KG1 (cell line): ENCODE measurements at regions not wholly inside any gene's neighbourhood (a gene's known extent, or its start where the extent isn't known, plus 50 kb on each side); places are given as distances from the start of the nearest gene placed in this dataset.
A peak's percentile ranks its signal among the peaks of the same experiment; 100 is the strongest.

ENCODE experiments used
- DNase-seq: peaks from one replicate; lab custom pipeline; 2025; lab: John Stamatoyannopoulos, UW

DNA sequence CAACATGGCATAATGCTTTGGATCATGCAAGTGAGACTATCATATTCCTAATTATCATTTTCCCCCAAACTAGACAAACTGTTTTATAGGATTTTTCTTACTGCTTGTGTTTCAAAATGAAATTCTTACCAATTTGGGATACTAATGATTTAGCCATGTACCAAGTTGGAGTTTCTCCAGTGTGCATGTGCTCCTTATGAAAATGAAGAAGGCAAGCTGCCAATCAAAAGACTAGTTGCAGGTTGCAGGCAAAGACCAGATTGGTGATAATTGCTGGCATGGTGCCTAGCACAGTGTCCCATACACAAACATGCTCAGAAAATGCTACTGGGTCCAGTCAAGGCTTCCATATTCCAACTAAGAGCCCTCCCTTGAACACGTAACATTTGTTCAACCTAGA is 771.8 kb upstream of the FANCL start:
- DNase-seq: no peak

DNA sequence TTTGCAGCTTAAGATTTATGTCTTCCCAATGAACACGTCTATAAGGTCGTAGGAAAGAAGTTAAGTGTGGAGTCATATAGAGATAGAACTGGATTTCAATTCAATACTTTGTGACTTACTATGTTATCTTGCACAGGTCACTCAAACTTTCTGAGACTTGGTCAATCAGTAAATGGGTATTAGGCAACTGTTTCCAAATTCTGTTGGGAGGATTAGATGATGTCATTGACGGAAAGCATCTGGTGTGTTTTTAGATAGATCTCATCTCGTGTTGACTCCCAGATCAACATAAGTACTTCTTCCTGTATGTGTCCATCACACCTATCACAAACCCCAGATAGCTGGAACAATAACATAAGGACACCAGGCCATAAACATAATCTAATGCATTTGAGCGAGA is 771.1 kb upstream of the FANCL start:
- no peak for DNase-seq

DNA sequence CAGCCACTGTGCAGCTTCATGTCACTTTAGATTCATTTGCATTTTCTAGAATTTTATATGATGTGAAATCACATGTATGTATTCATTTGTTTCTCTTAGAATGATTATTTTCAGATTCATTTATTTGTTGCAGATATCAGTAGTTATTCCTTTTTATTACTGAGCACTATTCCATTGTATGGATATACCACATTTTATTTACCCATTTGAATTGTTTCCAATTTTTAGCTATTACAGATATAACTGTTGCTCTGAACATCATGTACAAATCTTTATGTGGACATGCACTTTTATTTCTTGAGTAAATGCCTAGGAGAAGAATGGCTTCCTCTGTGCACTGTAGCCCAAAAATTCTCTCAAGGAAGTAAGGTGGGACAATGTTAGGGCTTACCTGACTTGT is 767.8 kb upstream of the FANCL start:
- no peak for DNase-seq

DNA sequence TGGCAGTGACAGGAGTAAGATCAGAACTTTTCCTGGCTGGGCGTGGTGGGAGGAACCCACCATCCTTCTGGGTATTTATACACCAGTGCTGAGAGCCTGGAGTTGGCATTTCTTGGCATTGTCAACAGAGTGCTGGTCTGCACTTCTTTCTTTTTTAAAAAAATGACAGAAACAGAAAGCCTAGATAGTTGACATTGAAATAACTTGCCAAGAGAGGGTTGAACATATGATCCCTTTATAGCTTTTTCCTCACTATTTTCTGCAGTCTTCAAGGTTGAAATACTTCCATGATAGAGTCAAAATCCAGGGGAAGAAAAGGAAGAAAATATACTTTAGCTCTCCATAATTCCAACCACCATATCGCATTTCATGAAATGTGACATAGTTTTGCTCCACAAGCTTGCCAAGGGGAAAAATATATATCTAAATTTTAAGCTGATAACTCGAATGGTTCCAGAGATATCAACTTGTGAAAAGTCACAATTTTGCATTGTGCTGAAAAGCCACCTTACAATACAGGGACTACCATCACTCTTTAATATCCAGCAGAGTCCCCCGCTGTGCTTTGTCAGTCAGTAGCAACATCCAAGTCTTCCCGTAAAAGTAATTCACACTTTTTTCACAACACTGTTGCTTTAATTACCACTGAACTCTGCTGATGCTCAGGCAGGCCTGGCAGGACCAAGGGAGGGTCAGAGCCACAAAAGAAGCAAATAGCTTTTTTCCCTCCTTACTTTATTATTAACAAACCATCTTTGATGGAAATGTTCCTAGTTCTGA is 764.9 kb upstream of the FANCL start:
- DNase-seq: no peak

DNA sequence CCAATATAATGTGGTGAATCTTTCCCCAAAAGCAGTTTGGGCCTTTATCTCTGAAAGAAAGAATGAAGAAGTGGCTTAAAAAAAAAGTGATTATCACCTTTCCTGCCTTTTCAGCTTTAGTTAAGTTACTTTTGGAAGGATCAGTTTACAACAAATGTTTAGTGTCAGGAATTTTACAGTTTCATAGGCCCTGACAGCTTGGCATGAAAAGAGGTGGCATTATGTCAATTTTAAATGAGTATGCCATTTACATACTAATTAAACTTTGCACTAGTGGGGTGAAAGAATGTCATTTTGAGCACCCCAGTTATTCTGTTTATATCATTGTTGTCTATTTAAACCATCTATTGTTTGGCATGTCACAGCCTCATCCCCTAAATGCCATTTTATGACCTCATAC is 763.5 kb upstream of the FANCL start:
- no peak for DNase-seq

DNA sequence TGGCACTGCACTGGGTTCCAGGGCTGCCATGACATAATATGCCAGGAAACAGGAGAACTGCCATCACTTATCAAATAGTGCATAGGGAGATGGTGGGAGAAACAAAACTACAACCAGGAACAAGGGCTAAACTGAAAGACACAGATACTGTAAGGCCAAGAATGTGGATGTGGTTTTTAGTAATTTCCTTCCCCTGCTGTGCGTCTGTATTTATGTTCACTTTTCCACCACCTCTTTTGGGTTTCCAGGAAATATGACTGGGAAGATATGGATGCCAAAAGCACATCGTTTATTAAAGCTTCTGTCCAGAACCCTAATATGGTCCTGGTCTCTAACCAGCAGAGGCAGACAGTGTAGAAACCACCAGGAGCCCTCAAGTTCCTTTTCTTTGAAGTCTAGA is 759.7 kb upstream of the FANCL start:
- peak; percentile 15 for DNase-seq

DNA sequence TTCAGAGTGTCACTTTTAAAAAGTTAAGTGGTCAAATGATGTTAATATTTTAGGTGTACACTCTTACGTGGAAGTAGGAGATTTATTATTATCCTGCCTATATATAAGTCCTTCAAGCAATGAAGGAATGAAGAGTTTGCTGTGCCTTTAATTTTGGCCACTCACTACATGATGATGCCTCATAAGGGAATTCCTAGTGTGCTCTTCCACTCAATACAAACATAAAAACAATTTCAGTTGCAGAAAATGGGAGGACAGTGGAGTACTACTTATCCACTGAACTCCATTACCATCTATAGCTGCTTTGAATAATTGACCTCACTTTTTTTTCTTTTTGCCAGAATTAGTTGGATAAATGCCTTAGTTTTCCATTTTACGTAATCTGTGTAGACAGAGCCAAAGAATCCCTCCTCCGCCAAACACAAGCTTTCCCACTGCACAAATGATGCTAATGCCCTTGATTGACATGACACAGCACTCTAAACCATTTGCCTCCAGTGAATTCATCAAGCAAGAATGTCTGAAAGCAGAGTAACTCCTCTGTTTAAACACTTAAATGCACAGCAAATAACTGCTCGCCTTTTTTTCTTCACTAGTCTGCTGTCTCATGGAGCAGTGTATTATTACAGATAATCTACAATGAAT is 751.1 kb upstream of the FANCL start:
- no peak for DNase-seq

DNA sequence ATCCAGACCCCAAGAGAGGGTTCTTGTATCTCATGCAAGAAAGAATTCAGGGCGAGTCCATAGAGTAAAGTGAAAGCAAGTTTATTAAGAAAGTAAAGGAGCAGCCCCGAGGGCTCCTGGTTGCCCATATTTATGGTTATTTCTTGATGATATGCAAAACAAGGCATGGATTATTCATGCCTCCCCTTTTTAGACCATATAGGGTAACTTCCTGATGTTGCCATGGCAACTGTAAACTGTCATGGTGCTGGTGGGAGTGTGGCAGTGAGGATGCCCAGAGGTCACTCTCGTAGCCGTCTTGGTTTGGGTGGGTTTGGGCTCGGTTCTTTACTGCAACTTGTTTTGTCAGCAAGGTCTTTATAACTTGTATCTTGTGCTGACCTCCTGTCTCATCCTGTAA is 750.2 kb upstream of the FANCL start:
- DNase-seq: no peak

DNA sequence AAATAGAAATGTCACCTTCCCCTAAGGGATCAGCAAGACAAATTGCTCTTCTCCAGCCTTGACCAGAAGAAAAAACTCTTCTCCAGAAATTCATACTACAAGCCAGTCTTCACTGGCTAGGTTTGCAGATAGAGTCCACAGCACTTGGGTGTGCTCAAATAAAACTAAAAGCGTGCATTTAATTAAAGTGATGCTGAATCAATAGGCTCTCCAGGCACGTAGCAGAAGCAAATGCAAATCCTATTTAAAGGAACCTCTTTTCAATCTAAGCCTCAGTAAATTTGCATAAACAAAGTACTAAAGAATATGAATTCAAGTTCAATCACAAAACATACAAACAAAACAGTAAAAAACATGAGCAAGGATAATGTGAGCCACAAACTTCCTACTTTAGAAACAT is 744.4 kb upstream of the FANCL start:
- DNase-seq: no peak

DNA sequence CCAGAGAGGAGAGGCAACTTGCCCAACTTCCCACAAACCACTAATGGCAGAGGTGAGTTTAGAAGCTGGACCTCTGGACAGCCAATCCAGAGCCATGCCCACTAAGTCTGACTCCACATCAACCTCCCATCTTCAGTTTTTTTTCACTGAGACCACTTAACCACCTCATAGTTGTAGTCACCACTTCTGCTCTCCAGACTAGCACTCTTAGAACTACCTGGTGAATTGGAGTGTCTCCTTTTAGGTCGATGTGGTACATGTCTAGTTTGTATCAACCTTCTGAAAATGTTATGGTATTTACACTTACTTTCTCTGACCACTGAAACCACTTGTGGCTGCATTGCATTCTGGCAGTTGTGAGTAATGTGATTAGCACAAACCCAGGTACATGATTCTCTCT is 743.6 kb upstream of the FANCL start:
- DNase-seq: no peak

DNA sequence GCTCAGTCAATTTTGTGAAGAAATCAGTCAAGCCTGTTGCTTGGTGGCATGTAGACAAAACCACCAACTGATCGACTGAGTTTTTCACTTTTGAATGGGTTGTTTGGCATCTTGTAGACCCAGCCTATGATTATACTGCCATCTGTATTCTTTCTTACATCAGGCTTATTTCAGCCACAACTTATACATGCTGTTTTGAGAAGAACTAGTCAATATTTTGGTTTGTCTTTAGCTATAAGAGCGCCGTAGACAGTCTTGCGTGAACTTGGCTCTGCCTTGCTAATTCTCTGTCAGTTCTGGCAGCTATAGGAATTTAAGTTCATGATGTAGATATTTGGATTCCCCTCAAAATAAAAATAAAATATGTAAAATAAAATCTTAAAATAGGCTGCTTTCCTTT is 742.0 kb upstream of the FANCL start:
- DNase-seq: no peak

DNA sequence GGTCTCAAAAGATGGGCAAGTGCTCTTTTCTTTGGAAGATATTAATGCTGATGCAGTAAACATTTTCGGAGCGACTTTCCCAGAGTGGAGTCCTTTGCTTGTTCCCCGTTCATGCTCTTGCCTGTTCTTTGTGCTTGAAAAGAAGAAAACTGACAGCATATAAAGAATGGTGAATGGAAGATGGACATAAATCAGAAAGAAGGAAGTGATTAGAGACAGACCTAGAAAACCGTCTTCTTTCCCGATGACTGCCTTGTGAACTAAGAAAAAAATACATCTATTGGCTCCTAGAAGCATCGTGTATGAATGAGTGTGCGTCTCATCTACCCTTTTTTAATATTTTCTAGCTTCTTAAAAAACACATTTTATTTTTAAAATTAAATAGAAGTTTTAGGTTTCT is 740.1 kb upstream of the FANCL start:
- no peak for DNase-seq

DNA sequence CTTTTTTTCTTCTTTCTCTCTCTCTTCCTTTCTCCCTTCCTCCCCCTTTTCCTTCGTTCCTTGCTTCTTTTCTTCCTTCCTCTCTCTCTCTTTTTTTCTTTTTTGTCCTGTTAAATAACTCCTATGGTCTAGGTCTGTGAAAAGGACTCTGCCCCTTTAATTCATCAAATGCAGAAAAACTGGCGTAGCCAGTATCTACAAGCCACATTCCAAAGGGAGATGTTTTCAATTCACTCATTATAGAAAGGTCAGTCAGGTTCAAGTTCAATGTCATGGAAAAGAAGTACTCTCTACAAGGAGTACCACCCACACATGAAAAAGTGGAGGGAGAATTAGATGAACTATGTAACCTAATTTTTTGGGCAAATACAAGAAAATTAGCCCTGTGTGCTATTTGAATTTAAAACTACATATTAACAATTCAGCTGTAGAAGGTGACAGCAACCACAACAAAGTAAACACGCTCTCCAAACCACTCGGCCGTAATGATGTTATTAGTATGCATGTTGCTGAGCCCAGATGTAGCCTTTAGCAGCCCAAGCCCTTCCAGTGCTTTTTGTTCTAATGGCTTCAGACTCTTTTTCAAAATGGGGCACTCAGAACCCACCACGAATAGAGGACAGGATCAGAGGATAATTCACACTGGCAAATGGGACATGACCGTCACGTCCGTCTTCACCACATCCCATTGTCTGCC is 735.4 kb upstream of the FANCL start:
- no peak for DNase-seq

DNA sequence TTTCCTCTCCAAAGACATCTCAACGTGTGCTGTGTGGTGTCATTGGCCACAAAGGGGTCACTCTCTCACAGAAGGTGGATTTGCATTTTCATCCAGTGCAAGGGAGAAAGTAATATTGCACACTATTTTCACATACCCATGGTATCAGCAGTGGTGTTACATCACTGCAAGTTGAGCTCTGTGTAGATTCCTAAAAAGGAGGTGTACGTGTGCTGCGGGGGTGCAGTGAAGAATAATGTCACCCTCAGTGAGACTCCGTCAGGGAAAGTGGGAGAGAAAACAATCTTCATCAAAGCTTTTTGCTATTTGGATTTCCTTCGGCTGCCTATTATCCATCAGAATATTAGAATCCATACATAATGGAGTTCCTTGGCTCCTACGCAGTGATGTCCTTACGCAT is 733.8 kb upstream of the FANCL start:
- no peak for DNase-seq

DNA sequence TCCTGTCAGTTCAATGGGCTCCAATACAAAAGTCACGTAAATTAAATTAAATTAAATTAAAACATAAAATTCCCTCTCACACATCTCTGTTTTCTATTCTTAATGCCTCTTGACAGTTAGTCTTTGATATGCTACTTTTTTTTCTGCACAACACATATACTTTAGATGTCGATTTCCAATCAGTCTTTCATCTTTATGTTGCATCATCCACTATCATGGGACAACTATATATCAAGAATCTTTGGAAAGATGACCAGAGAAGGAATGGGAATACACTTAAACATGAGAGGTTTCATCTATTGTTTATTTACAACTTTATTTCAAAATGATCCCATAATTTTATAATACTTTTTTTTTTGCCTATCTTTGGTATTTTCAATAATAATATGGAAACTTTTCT is 733.3 kb upstream of the FANCL start:
- no peak for DNase-seq

DNA sequence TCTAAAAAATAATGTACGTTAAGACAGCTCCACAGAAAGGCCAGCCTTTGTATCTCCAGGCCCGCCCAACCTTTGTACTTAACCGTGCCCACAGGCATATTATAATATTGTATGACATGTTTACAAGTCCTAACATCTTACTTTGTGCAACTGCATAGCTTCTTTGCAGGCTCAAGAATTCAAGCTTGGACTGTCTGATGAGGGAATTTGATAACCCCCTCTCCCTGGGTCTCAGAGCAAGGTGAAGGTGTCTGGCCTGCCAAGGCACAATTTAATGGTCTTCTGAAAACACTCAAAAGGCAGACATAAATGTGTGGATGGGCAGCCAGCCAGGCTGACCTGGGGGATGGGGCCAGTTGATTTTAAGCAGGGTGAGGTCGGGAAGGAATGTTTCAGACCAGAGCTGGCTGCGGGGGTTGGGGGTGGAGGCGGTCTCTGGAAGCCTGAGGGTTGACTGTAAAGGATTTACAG is 732.7 kb upstream of the FANCL start:
- DNase-seq: no peak

DNA sequence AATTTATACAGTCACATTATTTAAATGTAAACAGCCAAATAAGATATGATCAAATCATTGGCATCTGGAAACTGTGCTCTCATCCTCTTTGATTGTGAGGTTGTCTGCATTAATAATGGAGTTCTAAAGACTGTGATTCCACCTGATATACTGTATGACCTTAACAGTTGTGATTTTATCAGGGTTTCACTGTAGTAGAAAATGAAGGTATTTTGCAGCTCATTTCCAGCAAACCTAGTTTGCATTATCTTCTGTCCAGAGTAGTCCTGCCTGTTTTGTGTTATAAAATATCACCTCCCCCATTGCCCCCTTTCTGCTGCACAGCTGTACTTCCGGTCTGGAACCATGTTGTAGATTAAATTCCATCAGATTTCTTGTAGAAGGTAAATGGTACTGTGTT is 731.6 kb upstream of the FANCL start:
- no peak for DNase-seq

DNA sequence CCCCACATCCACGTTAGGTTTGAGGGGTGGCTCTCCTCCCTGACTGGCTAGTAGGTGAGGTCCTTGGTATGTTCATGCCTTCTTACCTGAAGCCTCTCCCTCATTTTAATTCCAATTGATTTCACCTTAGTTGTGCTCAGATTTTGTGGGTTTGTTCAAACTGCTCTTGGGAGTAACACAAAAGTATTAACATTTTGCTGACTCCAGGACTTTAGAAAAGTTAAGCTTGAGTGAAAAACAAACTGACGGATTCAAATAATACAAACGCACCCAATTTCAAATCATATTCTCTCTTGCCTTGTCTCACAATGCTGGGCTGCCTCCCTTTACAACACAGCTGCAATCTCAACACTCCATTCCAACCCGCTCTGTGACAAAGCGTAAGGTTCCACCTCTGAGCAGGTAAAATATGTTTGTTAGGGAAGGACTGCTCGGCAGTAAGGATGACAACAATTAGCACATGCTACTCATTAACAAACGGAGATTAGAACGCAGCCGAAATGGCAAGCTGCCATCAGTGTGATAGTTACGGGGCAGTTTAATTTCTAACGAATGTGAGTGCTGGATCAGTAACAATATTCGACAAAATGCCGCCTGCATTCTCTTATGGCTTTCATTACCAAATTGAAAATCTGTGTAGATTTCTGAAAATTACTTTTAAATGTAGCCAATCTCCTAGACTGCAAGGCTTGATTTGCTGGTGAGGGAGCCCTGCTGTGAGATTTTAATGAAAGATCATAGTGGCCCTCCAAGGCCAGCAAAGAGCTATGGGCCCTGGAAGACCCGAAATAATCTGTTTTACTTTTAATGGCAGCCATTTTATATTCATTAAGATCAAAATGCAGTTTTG is 730.6 kb upstream of the FANCL start:
- DNase-seq: no peak

DNA sequence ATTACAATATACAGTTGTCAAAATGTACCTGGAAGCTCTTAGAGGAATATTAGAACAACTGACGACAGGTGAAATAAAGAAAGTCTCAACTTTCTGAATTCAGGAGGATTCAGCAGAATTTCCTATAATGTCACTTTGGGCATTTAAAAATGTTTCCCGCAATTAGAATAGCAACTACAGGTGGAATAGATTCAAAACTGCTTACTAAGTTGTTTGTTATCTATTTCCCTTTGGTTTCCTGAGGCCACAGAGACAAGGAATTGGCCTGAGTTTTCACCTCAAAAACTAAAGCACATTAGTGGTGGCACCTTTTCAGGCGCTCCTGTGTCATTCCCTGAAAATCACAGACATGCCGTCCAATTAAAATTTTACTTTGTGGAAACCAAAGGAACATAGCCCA is 729.2 kb upstream of the FANCL start:
- no peak for DNase-seq

DNA sequence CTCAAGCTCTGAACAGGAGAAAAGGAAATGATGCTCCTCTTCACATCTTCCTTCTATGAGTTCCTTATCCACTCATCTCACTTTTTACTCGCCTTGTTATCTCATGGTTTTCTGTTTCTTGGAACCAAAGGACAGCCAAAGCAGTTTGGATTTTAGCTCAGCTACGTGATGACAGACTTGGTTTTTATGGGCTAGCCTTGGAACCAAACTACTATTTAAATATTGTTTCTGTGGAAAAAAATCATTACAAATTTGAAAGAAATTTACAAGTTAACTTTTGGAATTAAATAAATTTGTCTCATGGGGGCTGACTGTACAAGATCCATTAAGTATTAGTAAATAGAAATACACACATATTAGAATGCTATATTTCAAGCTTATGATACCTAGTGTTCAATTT is 727.8 kb upstream of the FANCL start:
- DNase-seq: no peak

DNA sequence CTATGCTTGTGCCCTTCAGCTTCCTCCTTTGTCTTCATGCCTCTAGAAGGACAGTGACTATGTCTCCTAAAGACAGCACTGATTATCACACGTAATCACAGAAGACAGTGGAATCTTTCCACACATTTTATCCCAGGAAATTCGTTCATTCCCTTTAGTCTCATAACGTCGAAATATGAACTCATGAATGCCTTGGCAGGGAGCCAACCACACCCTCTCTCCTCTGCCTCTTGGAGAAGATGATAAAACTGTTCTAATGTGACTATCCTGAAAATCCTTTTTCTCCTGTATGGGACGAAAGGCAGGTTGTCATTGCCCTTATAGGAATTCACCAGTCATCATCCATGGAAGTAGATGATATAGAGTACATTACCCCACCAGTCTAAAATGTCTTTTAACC is 726.6 kb upstream of the FANCL start:
- no peak for DNase-seq

DNA sequence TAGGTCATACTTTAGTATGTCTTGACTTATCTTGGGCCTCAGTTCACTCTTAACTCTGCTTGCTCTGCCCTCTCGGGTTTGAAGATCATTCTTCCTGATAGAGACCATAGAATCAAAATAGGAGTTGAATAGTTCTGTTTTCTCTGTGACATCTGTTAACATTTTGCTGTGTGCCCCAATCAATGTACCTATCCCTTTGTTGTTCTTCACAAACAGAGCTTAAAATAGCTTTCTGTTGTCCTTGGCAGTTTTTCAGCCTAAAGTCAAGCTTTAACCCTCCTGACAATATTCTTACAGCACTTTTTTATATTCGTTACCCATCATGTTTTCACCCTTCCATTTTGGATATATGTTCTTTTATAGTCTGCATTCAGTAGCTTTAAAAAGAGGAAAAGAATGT is 724.5 kb upstream of the FANCL start:
- no peak for DNase-seq
